ENCODE measurements at regions not wholly inside any gene's neighbourhood (a gene's known extent, or its start where the extent isn't known, plus 50 kb on each side); places are given as distances from the start of the nearest gene placed in this dataset.
A peak's percentile ranks its signal among the peaks of the same experiment; 100 is the strongest.
"Not testable (repeated sequence)": the region's sequence is repeated elsewhere in the genome, so short reads cannot be mapped to it uniquely, and the experiment has no call there.

GRCh38 chr13:48819899-48820298, 155.8 kb upstream of the FNDC3A start:
- Histone ChIP-seq H3K36me3 (ENCODE audit: insufficient read depth, low read length) (no peaks in the 10 kb centered on the region), H4K20me1 (ENCODE audit: insufficient read depth, low read length) (no peaks in the 10 kb centered on the region), H3K4me1 (ENCODE audit: insufficient read depth, low read length) (peaks cover 14% of the 10 kb centered on the region), H3K9me3 (ENCODE audit: insufficient read depth, low read length, severe bottlenecking) (no peaks in the 10 kb centered on the region), H2AFZ (ENCODE audit: low read depth, low read length) (no peak overlapping the region), H3K9ac (ENCODE audit: low read depth, low read length) (no peak overlapping the region), H3K27me3 (ENCODE audit: insufficient read depth, low read length, poor library complexity) (no peaks in the 10 kb centered on the region), H3K4me2 (ENCODE audit: insufficient read depth, low read length) (no peak overlapping the region), H3K27ac (ENCODE audit: low read length) (no peak overlapping the region), H3K4me3 (ENCODE audit: low read depth in 1 of 2, low read length in 2 of 2) (no peak overlapping the region), H3K79me2 (ENCODE audit: insufficient read depth, low read length) (no peaks in the 10 kb centered on the region)
- DNase-seq (no peak), ATAC-seq (ENCODE audit: insufficient read depth, low read depth) (no peak)
- TF ChIP-seq EZH2 (IDR thresholded peaks at IDR 0.05; ENCODE audit: borderline replicate concordance, low read depth, low read length, severe bottlenecking): no peak
- TF ChIP-seq, protein P1, sequence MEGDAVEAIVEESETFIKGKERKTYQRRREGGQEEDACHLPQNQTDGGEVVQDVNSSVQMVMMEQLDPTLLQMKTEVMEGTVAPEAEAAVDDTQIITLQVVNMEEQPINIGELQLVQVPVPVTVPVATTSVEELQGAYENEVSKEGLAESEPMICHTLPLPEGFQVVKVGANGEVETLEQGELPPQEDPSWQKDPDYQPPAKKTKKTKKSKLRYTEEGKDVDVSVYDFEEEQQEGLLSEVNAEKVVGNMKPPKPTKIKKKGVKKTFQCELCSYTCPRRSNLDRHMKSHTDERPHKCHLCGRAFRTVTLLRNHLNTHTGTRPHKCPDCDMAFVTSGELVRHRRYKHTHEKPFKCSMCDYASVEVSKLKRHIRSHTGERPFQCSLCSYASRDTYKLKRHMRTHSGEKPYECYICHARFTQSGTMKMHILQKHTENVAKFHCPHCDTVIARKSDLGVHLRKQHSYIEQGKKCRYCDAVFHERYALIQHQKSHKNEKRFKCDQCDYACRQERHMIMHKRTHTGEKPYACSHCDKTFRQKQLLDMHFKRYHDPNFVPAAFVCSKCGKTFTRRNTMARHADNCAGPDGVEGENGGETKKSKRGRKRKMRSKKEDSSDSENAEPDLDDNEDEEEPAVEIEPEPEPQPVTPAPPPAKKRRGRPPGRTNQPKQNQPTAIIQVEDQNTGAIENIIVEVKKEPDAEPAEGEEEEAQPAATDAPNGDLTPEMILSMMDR (IDR thresholded peaks at IDR 0.05; ENCODE audit: borderline replicate concordance, extremely low read depth, low read length, poor library complexity, severe bottlenecking): no peak

- not testable (repeated sequence) for H4K20me1 ChIP-seq (ENCODE audit: insufficient read depth, low read length); DNase-seq; H3K4me3 ChIP-seq (ENCODE audit: low read depth in 1 of 2, low read length in 2 of 2); H2AFZ ChIP-seq (ENCODE audit: low read depth, low read length); H3K4me1 ChIP-seq (ENCODE audit: insufficient read depth, low read length); H3K9ac ChIP-seq (ENCODE audit: low read depth, low read length); H3K79me2 ChIP-seq (ENCODE audit: insufficient read depth, low read length); H3K4me2 ChIP-seq (ENCODE audit: insufficient read depth, low read length); H3K36me3 ChIP-seq (ENCODE audit: insufficient read depth, low read length); ATAC-seq (ENCODE audit: insufficient read depth, low read depth); H3K27ac ChIP-seq (ENCODE audit: low read length); H3K27me3 ChIP-seq (ENCODE audit: insufficient read depth, low read length, poor library complexity)
- peaks cover 11% of the 10 kb centered on the region for H3K9me3 ChIP-seq (ENCODE audit: insufficient read depth, low read length, severe bottlenecking)
Observed at GRCh38 chr13:48823526-48823925, 152.2 kb upstream of the FNDC3A start.

DNA sequence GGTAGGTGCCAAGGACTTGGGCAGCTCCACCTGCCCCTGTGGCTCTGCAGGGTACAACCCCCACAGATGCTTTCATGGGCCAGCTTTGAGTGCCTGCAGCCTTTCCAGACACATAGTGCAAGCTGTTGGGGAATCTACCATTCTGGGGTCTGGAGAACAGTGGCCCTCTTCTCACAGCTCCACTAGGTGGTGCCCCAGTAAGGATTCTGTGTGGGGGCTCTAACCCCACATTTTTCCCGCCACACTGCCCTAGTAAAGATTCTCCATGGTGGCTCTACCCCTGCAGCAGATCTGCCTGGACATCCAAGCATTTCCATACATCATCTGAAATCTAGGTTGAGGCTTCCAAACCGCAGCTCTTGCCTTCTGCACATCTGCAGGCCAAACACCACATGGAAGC, 149.7 kb upstream of the FNDC3A start:
- no peak for ATAC-seq (ENCODE audit: insufficient read depth, low read depth)
- no peaks in the 10 kb centered on the region for H3K27me3 ChIP-seq (ENCODE audit: insufficient read depth, low read length, poor library complexity)
- no peak for TF ChIP-seq EZH2 (IDR thresholded peaks at IDR 0.05; ENCODE audit: borderline replicate concordance, low read depth, low read length, severe bottlenecking)
- TF ChIP-seq, protein P1 (IDR thresholded peaks at IDR 0.05; ENCODE audit: borderline replicate concordance, extremely low read depth, low read length, poor library complexity, severe bottlenecking): peak; percentile 12
- no peak overlapping the region for H3K9ac ChIP-seq (ENCODE audit: low read depth, low read length)
- no peak overlapping the region for H3K27ac ChIP-seq (ENCODE audit: low read length)
- no peaks in the 10 kb centered on the region for H4K20me1 ChIP-seq (ENCODE audit: insufficient read depth, low read length)
- peaks cover 11% of the 10 kb centered on the region for H3K9me3 ChIP-seq (ENCODE audit: insufficient read depth, low read length, severe bottlenecking)
- H3K4me3 ChIP-seq (ENCODE audit: low read depth in 1 of 2, low read length in 2 of 2): no peak overlapping the region
- no peak overlapping the region for H3K4me2 ChIP-seq (ENCODE audit: insufficient read depth, low read length)
- no peaks in the 10 kb centered on the region for H3K79me2 ChIP-seq (ENCODE audit: insufficient read depth, low read length)
- no peaks in the 10 kb centered on the region for H3K36me3 ChIP-seq (ENCODE audit: insufficient read depth, low read length)
- H2AFZ ChIP-seq (ENCODE audit: low read depth, low read length): no peak overlapping the region
- no peaks in the 10 kb centered on the region for H3K4me1 ChIP-seq (ENCODE audit: insufficient read depth, low read length)
- DNase-seq: no peak

- H3K36me3 ChIP-seq (ENCODE audit: insufficient read depth, low read length): not testable (repeated sequence)
Observed at GRCh38 chr13:48826922-48827454, 148.7 kb upstream of the FNDC3A start.

More at GRCh38 chr13:48826922-48827454, 148.7 kb upstream of the FNDC3A start:
- H3K27ac ChIP-seq (ENCODE audit: low read length); H3K27me3 ChIP-seq (ENCODE audit: insufficient read depth, low read length, poor library complexity); H3K4me3 ChIP-seq (ENCODE audit: low read depth in 1 of 2, low read length in 2 of 2); H3K4me1 ChIP-seq (ENCODE audit: insufficient read depth, low read length); H2AFZ ChIP-seq (ENCODE audit: low read depth, low read length); H3K79me2 ChIP-seq (ENCODE audit: insufficient read depth, low read length); H3K9ac ChIP-seq (ENCODE audit: low read depth, low read length); DNase-seq; ATAC-seq (ENCODE audit: insufficient read depth, low read depth); H4K20me1 ChIP-seq (ENCODE audit: insufficient read depth, low read length); H3K4me2 ChIP-seq (ENCODE audit: insufficient read depth, low read length): not testable (repeated sequence)
- peaks cover 11% of the 10 kb centered on the region for H3K9me3 ChIP-seq (ENCODE audit: insufficient read depth, low read length, severe bottlenecking)
